ENCODE measurements at regions not wholly inside any gene's neighbourhood (a gene's known extent, or its start where the extent isn't known, plus 50 kb on each side); places are given as distances from the start of the nearest gene placed in this dataset.
A peak's percentile ranks its signal among the peaks of the same experiment; 100 is the strongest.
"Not testable (repeated sequence)": the region's sequence is repeated elsewhere in the genome, so short reads cannot be mapped to it uniquely, and the experiment has no call there.

GRCh38 chr4:154035341-154035740 lies 246.5 kb upstream of the SFRP2 start:
- no peak for DNase-seq (ENCODE audit: low read depth in 4 of 4, low spot score in 3 of 4)

GRCh38 chr4:154033921-154034320 lies 245.0 kb upstream of the SFRP2 start:
- DNase-seq (ENCODE audit: low read depth in 4 of 4, low spot score in 3 of 4), result no peak

- DNase-seq (ENCODE audit: low read depth in 4 of 4, low spot score in 3 of 4), result no peak
Measured at GRCh38 chr4:154032914-154033313, 244.0 kb upstream of the SFRP2 start.

GRCh38 chr4:154030746-154031145 lies 241.9 kb upstream of the SFRP2 start:
- DNase-seq (ENCODE audit: low read depth in 4 of 4, low spot score in 3 of 4), result no peak

GRCh38 chr4:154030152-154030551 lies 241.3 kb upstream of the SFRP2 start:
- no peak for DNase-seq (ENCODE audit: low read depth in 4 of 4, low spot score in 3 of 4)

- no peak for DNase-seq (ENCODE audit: low read depth in 4 of 4, low spot score in 3 of 4)
Measured at GRCh38 chr4:154029171-154029570, 240.3 kb upstream of the SFRP2 start.

- no peak for DNase-seq (ENCODE audit: low read depth in 4 of 4, low spot score in 3 of 4)
Measured at GRCh38 chr4:154025110-154025509, 236.2 kb upstream of the SFRP2 start.

GRCh38 chr4:154024097-154024694 lies 235.3 kb upstream of the SFRP2 start:
- DNase-seq (ENCODE audit: low read depth in 4 of 4, low spot score in 3 of 4), result no peak

GRCh38 chr4:154023671-154024070 lies 234.8 kb upstream of the SFRP2 start:
- DNase-seq (ENCODE audit: low read depth in 4 of 4, low spot score in 3 of 4), result not testable (repeated sequence)

GRCh38 chr4:154019811-154020210 lies 230.9 kb upstream of the SFRP2 start:
- DNase-seq (ENCODE audit: low read depth in 4 of 4, low spot score in 3 of 4), result no peak

GRCh38 chr4:154018659-154019058 lies 229.8 kb upstream of the SFRP2 start:
- DNase-seq (ENCODE audit: low read depth in 4 of 4, low spot score in 3 of 4), result no peak

- no peak for DNase-seq (ENCODE audit: low read depth in 4 of 4, low spot score in 3 of 4)
Measured at GRCh38 chr4:154015578-154015977, 226.7 kb upstream of the SFRP2 start.

GRCh38 chr4:154014407-154015321 lies 225.8 kb upstream of the SFRP2 start:
- peak in 2 of 4 donors; percentile 29 to 34 for DNase-seq (ENCODE audit: low read depth in 4 of 4, low spot score in 3 of 4)

GRCh38 chr4:154013576-154013975 lies 224.7 kb upstream of the SFRP2 start:
- DNase-seq (ENCODE audit: low read depth in 4 of 4, low spot score in 3 of 4), result no peak

- DNase-seq (ENCODE audit: low read depth in 4 of 4, low spot score in 3 of 4), result no peak
Measured at GRCh38 chr4:154010371-154010770, 221.5 kb upstream of the SFRP2 start.

GRCh38 chr4:154009788-154010187 lies 220.9 kb upstream of the SFRP2 start:
- DNase-seq (ENCODE audit: low read depth in 4 of 4, low spot score in 3 of 4), result no peak

- no peak for DNase-seq (ENCODE audit: low read depth in 4 of 4, low spot score in 3 of 4)
Measured at GRCh38 chr4:154009191-154009590, 220.3 kb upstream of the SFRP2 start.

- DNase-seq (ENCODE audit: low read depth in 4 of 4, low spot score in 3 of 4), result no peak
Measured at GRCh38 chr4:154005171-154005520, 216.3 kb upstream of the SFRP2 start.

GRCh38 chr4:154004507-154005170 lies 215.8 kb upstream of the SFRP2 start:
- no peak for DNase-seq (ENCODE audit: low read depth in 4 of 4, low spot score in 3 of 4)

GRCh38 chr4:154004016-154004415 lies 215.1 kb upstream of the SFRP2 start:
- DNase-seq (ENCODE audit: low read depth in 4 of 4, low spot score in 3 of 4), result no peak

- no peak for DNase-seq (ENCODE audit: low read depth in 4 of 4, low spot score in 3 of 4)
Measured at GRCh38 chr4:154003378-154003777, 214.5 kb upstream of the SFRP2 start.

GRCh38 chr4:154001193-154001592 lies 212.3 kb upstream of the SFRP2 start:
- no peak for DNase-seq (ENCODE audit: low read depth in 4 of 4, low spot score in 3 of 4)
